ENCODE measurements at regions not wholly inside any gene's neighbourhood (a gene's known extent, or its start where the extent isn't known, plus 50 kb on each side); places are given as distances from the start of the nearest gene placed in this dataset.

DNA sequence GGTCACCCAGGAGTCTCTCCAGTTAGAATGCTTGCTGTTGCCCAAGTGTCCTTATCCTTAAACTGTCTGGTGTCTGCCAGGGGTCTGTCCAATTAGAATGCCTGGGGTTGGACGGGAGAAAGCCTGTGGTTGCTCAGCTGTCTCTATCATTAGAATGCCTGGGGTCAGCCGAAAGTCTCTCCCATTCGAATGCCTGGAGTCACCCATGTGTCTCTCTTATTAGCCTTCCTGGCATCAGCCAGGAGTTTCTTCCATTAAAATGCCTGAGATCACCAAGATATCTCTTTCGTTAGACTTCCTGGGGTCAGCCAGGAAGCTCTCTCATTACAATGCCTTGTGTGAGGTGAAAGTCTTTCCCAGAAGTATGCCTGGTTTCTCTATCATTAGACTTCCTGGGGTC lies 1521.0 kb downstream of the UQCRFS1 start:
- DNase-seq (ENCODE audit: low read depth), result no peak

- no peak for DNase-seq (ENCODE audit: low read depth)
These were observed 1523.2 kb downstream of the UQCRFS1 start for GRCh38 chr19:27689734-27690241.

DNA sequence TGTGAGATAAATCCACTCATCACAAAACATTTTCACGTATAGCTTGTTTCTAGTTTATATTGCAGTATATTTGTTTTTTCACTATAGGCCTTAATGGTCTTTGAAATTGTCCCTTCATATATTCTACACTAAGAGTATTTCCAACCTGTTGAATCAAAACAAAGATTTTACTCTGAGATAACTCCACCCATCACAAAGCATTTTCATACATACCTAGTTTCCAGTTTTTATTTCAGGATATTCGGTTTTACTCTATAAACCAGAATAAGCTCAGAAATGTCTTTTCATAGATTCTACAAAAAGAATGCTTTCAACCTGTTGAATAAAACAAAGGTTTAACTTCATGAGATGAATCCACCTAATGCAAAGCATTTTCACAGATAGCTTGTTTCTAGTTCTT lies 1528.7 kb downstream of the UQCRFS1 start:
- DNase-seq (ENCODE audit: low read depth), result no peak

DNA sequence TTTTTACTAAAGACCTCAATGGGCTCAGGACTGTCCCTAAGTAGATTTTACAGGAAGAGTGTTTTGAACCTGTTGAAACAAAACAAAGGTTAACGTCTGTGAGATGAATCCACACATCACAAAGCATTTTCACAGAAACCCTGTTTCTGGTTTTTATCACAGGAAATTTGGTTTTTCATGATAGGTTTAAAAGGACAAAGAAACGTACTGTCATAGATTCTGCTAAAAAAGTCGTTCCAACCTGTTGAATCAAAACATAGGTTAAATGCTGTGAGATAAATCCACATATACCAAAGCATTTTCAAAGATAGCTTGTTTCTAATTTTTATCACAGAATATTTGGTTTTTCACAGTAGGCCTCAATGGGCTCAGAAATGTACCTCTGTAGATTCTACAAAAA lies 1531.0 kb downstream of the UQCRFS1 start:
- DNase-seq (ENCODE audit: low read depth), result no peak

DNA sequence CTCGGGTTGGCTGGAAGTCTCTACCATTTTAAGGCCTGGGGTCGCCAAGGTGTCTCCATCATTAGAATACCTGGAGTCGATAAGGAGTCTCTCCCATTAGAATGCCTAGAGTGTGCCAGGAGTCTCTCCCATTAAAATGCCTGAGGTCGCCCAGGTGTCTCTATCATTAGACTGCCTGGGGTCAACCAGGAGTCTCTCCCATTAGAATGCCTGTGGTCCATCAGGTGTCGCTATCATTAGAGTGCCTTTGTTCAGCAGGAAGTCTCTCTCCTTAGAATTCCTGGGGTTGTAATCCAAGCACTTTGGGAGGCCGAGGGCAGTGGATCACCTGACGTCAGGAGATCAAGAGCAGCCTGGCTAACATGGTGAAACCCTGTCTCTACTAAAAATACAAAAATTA lies 1533.0 kb downstream of the UQCRFS1 start:
- no peak for DNase-seq (ENCODE audit: low read depth)

DNA sequence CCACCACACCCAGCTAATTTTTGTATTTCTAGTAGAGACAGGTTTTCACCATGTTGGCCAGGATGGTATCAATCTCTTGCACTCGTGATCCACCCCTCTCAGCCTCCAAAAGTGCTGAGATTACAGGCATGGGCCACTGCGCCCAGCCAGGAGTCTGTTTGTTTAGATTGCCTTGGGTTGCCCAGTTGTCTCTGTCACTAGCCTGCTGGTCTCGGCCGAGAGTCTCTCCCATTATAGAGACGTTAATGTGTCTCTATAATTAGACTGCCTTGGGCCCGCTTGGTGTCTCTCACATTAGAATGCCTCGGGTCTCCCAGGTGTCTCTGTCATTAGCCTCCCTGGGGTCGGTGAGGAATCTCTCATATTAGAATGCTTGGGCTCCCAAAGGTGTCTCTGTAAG lies 1533.6 kb downstream of the UQCRFS1 start:
- no peak for DNase-seq (ENCODE audit: low read depth)

DNA sequence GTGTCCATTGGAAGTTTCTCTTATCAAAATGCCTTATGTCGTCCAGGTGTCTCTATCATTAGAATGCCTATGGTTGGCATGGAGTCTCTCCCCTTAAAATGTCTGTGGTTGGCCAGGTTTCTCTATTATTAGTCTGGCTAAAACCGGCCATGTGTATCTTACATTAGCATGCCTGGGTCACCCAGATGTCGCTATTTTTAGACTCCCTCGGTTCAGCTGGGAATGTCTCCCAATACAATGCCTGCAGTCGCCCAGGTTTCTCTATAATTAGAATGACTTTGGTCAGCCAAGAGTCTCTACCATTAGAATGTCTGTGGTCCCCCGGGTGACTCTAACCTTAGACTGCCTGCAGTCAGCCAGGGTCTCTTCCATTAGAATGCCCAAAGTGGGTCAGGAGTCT lies 1536.1 kb downstream of the UQCRFS1 start:
- DNase-seq (ENCODE audit: low read depth), result no peak

- no peak for DNase-seq (ENCODE audit: low read depth)
These were observed 1536.6 kb downstream of the UQCRFS1 start for GRCh38 chr19:27676334-27676733.

GRCh38 chr19:27675771-27676170 lies 1537.2 kb downstream of the UQCRFS1 start:
- DNase-seq (ENCODE audit: low read depth), result no peak

DNA sequence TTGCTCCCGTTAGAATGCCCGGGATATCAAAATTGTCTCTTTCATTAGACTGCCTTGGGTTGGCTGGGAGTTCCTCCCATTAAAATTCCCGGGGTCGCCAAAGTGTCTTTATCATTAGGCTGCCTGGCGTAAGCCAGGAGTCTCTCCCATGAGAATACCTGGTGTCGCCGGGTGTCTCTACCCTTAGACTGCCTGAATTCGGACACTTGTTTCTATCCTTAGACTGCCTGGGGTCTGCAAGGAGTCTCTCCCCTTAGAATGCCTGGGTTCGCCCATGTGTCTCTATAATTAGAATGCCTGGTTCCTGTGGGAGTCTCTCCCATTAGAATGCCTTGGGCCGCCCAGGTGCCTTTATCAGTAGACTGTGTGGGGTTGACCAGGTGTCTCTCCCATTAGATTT lies 1538.2 kb downstream of the UQCRFS1 start:
- DNase-seq (ENCODE audit: low read depth), result no peak

DNA sequence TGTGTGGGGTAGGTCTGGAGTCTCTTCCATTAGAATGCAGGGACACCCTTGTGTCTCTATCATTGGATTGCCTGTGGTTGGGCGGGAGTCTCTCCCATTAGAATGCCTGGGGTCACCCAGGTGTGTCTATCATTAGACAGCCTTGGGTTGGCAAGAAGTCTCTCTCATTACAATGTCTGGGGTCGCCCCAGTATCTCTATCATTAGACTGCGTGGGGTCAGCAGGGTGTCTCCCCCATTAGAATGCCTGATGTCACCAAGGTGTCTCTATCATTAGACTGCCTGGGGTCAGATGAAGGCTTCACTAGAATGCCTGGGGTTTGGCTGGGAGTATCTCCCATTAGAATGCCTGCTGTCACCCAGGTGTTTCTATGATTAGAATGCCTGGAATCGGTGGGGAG lies 1539.0 kb downstream of the UQCRFS1 start:
- DNase-seq (ENCODE audit: low read depth), result no peak

DNA sequence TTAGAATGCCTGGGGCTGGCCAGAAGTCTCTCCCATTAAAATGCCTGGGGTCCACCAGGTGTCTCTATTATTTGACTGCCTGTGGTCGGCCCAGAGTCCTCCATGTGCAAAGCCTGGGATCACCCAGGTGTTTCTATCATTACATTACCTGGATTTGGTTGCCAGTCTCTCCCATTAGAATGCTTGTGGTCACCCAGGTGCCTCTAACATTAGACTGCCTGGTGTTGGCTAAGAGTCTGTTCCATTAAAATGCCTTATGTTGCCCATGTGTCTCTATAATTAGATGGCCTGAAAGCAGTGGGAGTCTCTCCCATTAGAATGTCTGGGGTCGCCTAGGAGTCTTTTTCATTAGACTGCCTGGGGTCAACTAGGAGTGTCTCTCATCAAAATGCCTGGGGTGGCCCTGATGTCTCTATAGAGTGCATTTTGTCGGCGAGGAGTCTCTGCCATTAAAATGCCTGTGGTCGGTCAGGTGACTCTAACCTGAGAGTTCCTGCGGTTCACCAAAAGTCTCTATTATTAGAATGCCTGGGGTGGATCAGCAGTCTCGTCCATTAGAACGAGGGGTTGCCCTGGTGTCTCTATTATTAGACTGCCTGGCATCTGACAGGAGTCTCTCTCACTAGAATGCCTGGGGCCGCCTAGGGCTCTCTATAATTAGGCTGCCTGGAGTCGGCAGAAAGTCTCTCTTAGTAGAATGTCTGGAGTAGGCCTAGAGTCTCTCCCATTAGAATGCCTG lies 1540.5 kb downstream of the UQCRFS1 start:
- no peak for DNase-seq (ENCODE audit: low read depth)

DNA sequence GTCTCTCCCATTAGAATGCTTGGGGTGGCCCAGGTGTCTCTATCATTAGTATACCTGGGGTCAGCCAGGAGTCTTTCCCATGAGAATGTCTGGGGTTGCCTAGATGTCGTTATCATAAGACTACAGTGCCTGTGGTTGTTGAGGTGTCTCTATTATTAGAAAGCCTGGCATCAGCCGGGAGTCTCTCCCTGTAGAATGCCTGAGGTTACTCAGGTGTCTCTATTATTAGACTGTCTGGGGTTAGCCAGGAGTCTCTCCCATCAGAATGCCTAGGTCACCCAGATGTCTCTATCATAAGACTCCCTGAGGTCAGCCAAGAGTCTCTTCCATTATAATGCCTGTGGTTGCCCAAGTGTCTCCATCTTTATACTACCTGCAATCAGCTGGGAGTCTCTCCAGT lies 1541.1 kb downstream of the UQCRFS1 start:
- no peak for DNase-seq (ENCODE audit: low read depth)

DNA sequence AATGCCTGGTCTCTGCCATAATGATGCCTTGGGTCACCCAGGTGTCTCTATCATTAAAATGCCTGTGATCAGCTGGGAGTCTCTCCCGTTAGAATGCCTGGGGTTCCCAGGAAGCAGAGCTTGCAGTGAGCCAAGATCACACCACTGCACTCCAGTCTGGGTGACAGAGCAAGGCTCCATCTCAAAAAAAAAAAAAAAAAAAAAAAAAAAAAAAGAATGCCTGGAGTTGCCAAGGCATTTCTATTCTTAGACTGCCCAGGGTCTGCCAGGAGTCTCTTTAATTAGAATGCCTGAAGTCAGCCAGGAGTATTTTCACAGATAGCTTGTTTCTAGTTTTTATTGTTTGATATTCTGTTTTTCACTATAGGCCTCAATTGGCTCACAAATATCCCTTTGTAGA lies 1552.5 kb downstream of the UQCRFS1 start:
- no peak for DNase-seq (ENCODE audit: low read depth)

DNA sequence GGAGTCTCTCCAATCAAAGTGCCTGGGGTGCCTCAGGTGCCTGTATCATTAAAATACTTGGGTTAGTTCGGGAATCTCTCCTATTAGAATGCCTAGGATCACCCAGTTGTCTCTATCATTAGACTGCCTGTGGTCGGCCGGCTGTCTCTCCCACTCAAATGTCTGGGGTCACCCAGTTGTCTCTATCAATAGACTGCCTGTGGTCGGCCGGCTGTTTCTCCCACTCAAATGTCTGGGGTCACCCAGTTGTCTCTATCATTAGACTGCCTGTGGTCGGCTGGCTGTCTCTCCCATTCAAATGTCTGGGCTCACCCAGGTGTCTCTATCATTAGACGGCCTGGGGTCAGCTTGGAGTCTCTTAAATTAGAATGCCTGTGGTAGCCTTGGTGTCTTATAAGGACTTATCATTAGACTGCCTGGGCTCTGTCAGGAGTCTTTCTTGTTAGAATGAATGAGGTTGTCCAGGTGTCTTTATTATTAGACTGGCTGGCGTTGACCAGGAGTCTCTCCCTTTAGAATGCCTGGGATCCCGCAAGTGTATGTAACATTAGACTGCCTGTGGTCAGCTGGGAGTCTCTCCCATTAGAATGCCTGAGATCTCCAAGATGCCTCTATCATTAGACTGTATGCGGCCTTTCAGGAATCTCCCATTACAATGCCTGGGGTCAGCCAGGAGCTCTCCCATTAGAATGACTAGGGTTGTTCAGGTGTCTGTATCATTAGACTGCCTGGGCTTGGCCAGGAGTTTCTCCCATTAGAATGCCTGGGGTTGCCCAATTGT lies 1555.5 kb downstream of the UQCRFS1 start:
- no peak for DNase-seq (ENCODE audit: low read depth)

DNA sequence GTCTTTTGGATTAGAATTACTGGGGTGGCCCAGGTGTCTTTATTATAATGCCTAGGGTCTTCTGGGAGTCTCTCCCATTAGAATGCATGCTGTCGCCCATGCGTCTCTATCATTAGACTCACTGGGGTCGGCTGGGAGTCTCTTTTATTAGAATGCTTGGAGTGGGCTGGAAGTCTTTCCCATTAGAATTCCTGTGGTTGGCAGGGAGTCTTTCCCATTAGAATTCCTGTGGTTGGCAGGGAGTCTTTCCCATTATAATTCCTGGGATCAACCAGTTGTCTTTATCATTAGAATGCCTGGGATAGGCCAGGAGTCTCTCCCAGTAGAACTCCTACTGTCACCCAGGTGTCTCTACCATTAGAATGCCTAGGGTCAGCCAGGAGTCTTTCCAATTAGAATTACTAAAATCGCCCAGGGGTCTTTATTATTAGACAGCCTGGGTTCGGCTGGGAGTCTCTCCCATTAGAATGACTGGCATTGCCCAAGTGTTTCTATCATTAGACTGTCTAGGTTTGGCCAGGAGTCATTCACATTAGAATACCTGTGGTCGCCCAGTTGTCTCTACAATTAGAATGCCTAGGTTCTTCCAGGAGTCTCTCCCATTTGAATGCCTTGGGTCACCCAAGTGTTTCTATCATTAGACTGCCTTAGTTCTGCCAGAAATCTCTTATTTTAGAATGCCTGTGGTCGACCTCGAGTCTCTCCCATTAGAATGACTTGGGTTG lies 1558.5 kb downstream of the UQCRFS1 start:
- DNase-seq (ENCODE audit: low read depth), result no peak

DNA sequence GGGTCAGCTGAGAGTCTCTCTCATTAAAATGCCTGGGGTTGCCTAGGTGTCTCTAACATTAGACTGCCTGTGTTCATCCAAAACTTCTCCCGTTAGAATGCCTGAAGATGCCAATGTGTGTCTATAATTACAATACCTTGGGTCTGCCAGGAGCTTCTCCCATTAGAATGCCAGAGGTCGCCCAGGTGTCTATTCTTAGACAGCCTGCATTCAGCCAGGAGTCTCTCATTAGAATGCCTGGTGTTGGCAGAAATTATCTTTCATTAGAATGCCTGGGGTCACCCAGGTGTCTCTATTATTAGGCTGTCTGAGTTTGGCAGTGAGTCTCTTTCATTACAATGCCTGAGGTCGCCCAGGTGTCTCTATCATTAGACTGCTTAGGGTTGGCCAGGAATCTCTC lies 1560.2 kb downstream of the UQCRFS1 start:
- no peak for DNase-seq (ENCODE audit: low read depth)

DNA sequence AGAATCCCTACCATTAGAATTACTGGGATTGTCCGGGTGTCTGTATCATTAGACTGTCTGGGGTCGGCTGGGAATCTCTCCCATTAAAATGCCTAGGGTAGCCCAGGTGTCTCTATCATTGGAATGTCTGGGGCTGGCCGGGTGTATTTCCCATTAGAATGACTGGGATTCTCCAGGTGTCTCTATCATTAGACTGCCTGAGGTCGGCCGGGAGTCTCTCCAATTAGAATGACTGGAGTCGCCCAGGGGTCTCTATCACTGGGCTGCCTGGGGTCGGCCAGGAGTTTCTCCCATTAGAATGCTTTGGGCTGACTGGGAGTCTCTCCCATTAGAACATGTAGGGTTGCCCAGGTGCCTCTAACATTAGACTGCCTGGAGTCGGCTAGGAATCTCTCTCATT lies 1560.7 kb downstream of the UQCRFS1 start:
- no peak for DNase-seq (ENCODE audit: low read depth)

DNA sequence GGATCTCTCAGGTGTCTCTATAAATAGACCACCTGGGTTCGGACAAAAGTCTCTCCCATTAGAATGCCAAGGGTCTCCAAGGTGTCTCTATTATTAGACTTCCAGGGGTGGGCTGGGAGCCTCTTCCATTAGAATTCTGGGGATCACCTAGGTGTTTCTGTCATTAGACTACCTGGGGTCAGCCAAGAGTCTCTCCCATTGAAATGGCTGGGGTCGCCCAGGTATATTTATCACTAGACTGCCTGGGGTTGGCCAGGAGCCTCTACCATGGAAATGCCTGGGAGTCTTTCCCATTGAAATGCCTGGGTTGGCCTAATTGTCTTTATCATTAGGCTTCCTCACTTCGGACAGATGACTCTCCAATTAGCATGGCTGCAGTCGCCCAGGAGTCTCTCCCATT lies 1565.5 kb downstream of the UQCRFS1 start:
- no peak for DNase-seq (ENCODE audit: low read depth)

DNA sequence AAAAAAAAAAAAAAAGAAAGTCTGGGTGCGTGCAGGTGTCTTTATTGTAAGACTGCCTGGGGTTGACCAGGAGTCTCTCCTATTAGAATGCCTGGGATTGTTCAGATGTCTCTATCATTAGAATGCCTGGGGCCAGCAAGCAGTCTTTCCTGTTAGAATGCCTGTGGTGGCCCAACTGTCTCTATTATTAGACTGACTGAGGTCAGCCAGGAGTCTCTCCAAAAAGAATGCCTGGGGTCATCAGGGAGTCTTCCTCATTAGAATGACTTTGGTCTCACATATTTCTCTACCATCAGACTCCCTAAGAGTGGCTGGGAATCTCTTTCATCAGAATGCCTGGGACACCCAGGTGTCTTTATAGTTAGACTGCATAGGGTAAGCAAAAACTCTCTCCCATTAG lies 1577.5 kb downstream of the UQCRFS1 start:
- DNase-seq (ENCODE audit: low read depth), result no peak

- no peak for DNase-seq (ENCODE audit: low read depth)
These were observed 1594.9 kb downstream of the UQCRFS1 start for GRCh38 chr19:27618006-27618405.

DNA sequence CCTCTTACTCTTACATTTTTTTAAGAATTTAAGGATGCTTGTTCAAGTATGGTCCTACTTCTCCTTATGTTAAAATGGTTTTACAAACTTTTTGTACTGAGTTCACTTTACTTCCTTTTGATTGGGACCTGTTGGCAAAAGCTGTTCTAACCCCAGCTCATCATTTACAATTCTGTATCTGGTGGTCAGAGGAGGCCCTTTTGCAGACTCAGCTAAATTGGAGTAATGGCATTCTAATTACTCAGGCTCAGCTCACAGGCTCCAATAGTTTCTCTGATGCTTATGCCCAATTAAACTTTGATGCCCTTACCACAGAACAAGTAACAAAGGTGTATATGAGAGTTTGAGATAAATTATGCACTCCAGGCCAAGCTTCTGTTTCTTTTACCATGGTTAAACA lies 1632.0 kb downstream of the UQCRFS1 start:
- DNase-seq (ENCODE audit: low read depth), result no peak

Data from ELR (cell line).